Left ventricle myocardium superior (tissue), 1 donor: ENCODE measurements at regions not wholly inside any gene's neighbourhood (a gene's known extent, or its start where the extent isn't known, plus 50 kb on each side); places are given as distances from the start of the nearest gene placed in this dataset.

Source experiments
- ATAC-seq: fragments of 200-7000 bp; cut with Tn5 transposase; one replicate; pipeline ENCODE4 v1.9.1; 2020; ENCODE audit warnings: mild to moderate bottlenecking, moderate library complexity
- DNase-seq: peaks from one replicate; pipeline ENCODE4 v3.0.0-alpha.2; 2020
- intact Hi-C: fragments of 100-400 bp; cut with micrococcal nuclease; formaldehyde crosslinking; loops from one replicate; pipeline ENCODE4 v1.11.0; 2022
- donor health status: DM: no; HTN: yes; CAD: no; lungs with severe emphysema.

DNA sequence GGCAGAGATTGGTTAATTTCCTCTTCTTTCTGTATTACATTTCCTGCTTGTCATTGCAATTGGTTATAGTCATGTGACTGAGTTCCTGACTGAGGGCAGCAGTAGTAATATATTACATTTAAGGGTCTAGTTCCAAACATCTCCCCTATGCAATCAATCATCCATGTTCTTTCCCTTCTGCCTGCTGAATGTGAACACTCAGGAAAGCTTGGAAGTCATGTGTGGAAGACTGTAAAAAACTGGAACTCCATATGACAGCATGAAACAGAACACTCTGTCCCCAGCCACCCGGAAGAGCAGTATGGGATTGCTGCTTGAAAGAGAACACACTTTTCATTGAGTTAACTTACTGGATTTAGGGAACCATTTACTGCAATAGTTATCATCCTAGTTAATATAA, 459.7 kb upstream of the SEMA3A start:
- no peak for DNase-seq
- no peak for ATAC-seq
- intact Hi-C loops, result no loop called here

DNA sequence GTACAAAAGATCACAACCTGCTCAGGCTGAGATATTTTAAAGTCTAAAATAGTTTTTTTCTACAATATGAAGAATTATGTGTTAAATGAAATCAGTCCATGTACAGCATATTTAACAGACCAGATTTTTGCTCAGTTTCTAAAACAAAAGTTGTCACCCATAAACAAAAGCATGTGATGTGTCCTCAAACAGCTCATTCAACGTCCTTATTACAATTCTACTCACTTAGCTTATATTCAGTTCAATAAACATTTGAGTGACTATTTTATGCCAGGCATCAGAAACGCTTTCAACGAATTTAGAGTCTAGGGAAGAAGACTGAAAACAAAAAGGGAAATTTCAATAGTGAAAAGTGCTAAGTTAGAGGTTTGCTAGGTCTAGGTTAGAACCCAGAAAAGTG, 457.3 kb upstream of the SEMA3A start:
- intact Hi-C loops, result no loop called here
- ATAC-seq (no peak), DNase-seq (no peak)

DNA sequence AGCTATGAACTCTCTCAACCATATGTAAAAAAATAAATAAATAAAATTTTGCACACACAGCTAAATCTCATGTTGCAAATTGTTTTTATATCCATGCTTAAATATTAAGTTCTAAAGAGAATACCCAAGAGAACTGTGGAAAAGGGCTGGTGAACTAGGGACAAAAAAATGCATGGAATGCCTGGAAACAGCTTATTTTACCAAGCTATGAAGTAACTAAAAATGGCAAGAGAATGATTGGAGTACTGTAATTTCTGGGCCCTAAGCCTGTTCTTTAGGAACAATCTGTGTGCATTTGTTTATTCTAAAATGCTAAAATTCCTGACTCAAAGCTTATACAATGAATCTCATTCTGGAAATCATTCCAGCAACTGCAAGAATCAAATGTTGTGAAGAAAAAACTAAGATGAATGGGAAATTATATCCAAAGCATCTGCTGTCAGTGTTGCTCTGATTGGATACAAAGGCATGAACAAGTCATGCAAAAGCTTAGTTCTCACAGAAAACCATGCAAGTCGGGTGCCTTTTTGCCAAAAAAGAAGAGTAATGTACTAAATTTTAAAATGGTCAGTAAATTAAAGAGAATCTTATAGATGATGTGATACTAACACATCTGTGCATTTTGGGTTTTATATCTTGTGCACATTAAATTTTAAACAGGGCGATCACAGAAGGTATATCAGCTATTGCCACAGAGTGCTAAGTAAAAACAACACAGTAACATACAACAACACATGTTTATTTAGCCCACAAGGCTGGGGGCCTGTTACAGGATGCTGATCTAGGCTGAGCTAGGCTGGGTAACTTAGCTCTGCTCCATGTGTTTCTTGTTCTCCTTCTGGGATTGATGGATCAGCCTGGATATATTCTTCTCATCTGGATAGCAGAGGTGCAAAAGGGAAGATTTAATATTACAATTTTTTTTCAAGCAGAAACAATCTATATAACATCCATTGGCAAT, 453.5 kb upstream of the SEMA3A start:
- no peak for ATAC-seq
- intact Hi-C loops, result no loop called here
- no peak for DNase-seq

DNA sequence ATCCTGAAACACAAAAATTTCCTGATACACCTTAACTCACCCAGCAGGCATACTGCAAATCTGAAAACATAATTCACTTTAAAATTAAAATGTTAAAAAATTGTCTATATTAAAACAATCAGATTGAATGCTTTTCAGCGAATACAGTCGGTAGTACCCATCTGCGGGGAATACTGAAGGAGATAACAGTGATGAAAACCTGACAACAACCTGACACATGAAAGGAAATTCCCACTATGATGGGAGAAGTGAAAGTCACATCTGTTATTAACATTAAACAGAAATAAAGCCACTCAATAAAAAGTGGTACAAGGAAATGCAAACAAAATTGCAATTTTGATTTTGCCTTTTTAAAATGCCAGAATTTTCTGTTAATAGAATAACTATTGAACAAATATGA, 448.0 kb upstream of the SEMA3A start:
- ATAC-seq (no peak), DNase-seq (no peak)
- intact Hi-C loops, result no loop called here

DNA sequence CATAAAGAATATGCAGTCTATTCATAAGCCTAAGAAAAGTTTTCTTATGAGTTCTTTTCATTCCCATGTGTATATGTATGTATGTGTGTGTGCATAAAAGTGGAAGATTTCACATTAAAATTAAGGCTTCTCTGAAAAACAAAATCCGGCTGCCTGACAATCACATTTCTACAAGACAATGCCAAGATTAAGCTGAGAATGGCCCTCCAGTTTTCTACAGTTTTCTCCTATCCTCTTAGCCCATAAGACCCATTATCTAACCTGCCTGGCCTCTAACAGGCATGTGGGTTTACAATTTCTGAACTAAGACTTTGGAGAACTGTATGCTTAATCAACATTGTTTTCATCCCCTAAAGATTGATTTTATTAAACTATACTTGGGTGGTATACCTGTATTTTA, 446.0 kb upstream of the SEMA3A start:
- DNase-seq (no peak), ATAC-seq (no peak)
- intact Hi-C loops, result no loop called here

DNA sequence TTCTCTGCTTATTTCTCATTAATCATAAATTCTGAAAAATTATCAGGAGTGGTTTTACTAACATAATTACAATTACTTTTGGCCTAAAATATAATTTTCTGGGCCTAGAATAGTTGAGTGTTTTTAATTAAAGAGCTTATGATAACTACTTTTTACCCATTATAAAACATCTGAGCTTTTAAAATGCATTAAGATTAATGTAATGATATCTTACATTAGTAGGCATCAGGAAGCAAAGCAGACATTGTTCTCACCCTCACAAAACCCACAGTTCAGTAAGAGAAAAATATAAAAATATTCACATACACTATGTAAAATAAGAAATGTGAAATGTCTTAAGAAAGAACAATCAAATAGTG, 443.7 kb upstream of the SEMA3A start:
- no peak for ATAC-seq
- intact Hi-C loops, result no loop called here
- no peak for DNase-seq

DNA sequence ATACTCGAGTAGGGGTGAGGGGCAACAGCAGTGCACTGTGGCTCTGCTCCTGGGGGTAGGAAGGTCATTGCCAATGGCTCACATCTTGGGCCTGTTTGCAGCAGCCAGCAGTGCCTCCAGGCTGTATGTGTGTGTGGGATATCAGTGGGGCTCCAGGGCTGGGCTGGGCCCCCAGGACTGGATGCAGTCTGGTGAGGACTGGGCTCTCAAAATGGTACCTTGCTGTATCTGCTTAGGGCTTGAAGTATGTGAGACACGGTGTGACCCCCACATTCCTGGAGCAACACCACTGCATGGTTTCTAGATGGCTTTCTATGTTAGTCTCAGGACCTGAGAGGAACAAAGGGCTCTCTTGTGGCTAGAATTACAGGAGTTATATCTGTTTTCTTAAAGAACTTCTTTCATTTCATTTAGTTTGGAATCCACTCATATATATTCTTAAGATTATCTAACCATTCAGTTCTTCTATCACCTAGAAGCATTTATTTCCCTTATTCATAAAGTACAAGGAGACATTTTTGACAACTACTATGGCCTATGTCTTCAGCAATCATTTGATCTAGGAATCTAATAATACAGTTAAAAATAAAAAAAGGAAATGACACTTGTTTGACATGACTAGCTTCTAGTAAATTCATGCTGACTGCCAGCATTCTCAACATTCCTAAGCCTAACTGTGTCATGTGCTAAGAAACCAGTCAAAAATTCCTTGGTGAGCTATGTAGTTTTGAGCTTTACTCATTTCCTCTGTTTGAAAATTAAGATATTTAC, 443.2 kb upstream of the SEMA3A start:
- ATAC-seq (no peak), DNase-seq (no peak)
- intact Hi-C loops, result no loop called here

DNA sequence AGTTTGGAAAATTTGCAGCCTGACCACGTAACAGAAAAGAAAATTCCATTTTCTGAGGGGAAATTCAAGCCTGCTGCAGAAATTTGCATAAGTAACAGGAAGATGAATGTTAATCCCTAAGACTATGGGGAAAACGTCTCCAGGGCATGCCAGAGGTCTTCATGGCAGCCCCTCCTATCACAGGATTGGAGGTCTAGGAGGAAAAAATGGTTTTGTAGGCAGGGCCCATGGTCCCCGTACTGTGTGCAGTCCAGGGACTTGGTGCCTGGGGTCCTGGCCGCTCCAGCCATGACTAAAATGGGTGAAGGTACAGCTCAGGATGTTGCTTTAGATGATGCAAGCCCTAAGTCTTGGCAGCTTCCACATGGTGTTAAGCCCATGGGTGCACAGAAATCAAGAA, 437.3 kb upstream of the SEMA3A start:
- no peak for ATAC-seq

DNA sequence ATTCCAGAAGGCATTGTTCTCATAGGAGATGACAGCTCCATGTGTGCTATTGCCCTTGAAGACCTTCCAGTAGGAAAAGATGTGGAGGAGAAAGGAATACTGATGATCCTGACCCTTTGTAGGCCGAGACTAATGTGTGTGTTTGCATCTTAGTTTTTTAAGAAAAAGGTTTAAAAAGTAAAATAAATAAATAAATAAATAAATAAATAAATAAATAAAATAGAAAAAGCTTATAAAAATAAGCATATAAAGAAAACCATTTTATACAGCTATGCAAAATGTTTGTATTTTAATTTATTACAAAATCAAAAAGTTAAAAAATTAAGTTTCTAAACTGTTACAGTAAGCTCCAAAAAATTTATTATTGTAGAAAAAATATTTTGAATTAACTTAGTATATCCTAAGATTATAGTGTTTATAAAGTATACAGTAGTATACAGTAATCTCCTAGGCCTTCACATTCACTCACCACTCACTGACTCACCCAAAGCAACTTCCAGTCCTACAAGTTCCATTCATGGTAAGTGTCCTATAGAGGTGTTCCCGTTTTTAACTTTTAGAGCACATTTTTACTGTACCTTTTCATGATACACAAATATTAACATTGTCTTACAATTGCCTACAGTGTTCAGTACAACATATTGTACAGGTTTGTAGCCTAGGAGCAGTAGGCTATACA, 435.2 kb upstream of the SEMA3A start:
- intact Hi-C loops, result no loop called here
- ATAC-seq (no peak), DNase-seq (no peak)

More for the DNA sequence above, 437.3 kb upstream of the SEMA3A start:
- DNase-seq, result no peak
- intact Hi-C loops, result no loop called here

DNA sequence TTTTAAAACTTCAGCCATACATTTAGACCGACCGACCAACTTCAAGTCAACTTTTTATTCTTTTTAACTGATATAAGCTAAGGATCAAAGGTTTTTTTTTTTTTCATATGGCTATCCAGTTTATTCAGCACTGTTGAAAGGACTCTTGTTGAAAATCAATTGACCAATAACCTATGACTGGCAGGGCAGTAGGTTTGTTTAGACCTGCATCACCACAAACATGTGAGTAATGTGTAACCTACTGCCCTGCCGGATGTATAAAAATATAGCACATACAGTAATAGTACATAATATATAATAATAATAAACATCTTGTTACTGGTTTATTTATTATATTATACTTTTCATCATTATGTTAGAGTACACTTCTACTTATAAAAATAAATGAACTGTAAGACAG, 434.6 kb upstream of the SEMA3A start:
- intact Hi-C loops, result no loop called here
- no peak for DNase-seq
- no peak for ATAC-seq

DNA sequence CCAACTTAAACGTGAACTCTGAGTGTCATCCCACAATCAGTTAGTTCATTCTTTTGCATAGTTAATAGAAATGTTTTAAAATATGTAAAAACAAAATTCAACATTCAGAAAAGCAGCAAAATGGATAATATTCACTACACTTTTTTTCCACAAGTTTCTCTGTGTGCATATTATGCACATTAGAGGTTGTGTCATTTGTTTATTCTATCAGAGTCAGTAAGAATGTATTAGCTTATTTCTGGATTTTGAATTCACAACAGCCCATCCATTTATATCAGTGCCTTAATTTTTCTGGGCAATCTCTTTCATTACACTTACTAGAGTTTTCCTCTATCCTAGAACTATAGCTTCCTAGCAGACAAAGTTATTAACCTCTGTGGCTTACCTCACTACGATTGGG, 432.7 kb upstream of the SEMA3A start:
- ATAC-seq (no peak), DNase-seq (no peak)
- intact Hi-C loops, result no loop called here

DNA sequence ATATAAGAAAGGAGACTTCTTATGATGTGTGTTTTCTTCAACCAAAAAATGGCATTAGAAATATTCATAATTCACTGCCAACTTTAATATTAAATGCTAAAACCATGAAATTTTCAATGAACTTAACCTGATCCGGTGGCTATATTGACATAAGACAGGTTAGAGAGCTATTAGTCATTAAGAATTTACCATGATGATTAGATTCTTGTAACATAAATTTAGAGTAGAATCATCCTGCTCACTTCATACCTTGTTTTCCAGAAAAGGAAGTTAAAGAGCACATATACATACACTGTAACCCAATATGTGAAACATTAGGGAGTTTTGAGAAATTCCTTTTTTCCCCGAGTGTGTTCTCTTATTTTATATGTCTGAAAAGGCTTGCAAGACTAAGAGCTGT, 430.3 kb upstream of the SEMA3A start:
- no peak for DNase-seq
- intact Hi-C loops, result no loop called here
- no peak for ATAC-seq

DNA sequence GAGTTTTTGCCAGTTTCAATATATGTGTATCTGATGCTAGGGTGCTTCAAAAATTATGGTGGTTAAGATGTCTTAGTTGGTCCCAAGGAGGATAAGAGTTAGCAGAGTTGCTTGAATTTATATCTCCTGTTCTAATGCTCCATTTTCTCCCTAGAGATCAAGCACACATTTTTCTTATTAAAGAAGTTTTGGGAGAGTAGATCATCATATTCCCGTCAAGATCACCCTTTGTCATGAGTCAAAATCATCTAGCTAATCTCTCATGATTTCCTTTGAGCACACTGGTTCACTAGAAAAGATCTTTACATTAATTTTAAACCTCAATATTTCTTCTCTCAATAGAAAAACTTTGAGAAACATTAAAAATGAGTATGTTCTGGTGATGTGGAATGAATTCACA, 429.9 kb upstream of the SEMA3A start:
- ATAC-seq (no peak), DNase-seq (no peak)
- intact Hi-C loops, result no loop called here

DNA sequence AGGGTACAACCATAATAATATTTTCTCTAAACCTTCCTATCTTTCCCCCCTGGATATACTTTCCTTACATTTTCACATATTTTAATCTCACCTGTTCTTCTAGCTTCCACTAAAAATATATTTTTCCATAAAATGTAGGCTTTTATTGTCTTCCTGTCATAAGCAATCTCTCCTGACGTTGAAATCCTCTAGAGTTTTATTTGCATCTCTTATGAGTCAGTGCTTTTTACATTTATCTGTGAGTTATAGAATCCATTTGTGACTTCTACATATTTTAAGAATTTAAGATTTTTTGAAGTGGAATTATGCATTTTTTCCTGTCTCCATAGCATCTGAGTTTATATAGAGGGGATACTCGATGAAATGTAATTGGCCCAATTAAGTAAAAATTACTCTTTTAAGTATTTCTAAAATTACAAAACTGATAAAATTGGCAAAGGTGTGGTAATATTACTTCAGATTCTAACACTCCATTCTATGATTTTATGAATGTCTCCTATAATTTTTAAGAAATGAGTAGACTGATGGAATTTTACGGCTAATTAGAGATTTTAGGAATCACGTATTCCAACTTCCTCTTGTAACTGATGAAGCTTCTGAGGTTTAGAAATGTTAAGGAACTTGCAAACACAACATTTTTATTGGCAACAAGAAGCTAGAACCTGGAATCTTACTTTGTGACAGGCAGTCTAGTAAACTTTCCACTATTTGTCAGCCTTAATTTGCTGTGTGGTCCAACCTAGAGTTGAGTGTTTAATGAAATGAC, 422.9 kb upstream of the SEMA3A start:
- no peak for DNase-seq
- ATAC-seq, result no peak
- intact Hi-C loops, result no loop called here

DNA sequence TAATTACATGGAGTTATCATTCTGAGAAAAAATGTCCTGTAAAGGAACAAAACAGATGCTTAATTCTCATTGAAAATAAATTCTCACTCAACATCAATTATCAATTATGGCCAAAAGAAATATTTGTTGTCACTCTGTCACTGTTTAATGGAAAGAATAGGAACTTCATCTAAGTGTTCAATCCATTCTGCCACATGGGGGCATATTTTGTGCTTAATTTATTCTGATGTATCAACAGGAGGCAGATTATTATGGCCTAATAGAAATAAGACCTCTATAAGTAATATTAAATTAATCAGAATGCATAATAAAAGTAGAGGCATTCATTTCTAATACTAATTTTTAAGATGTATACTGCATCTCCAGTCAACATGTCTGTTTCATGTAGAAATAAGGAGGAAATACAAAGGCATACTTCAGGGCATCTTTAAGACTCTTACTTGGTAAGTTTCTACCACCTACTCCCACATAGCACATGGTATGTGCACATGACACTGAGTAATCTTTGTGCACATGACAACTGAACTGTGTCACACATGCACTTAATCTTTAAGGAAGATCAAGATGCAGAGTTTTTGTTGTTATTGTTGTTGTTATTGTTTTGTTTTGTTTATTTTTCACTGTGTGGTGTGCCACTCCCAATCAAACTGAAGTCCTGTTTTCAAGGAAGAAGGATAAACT, 420.4 kb upstream of the SEMA3A start:
- no peak for ATAC-seq
- intact Hi-C loops, result no loop called here
- DNase-seq, result no peak

DNA sequence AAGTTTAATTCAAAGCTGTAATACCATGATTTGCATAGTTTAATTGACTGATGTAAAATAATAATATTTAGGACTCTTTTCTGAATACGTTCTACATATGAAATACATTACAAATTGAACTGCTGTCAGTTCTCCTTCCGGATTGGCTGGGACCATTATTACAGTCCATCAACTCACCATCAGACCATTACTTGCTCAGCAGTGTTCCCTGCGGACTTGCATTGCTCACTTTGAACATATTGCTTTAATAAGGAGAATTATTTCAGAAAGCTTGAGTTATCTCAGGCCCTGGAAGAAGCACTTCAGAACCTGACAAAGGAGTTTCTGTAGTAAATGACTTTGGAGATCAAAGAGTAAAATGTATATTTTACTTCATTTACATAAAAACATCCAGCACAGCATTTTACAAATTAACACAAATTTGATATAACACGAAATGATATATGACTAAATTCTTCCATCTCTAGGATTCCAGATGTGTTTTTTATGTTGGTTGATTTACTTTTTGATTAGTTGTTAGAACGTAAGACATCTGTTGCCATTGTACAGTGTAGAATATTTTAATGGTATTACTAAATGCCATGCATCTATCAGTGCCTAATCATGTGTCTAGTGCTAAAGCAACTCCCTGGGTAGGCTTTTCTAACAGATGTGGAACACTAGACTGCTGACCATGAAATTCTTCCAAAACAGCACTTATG, 418.5 kb upstream of the SEMA3A start:
- intact Hi-C loops, result no loop called here
- ATAC-seq, result no peak
- DNase-seq, result no peak

DNA sequence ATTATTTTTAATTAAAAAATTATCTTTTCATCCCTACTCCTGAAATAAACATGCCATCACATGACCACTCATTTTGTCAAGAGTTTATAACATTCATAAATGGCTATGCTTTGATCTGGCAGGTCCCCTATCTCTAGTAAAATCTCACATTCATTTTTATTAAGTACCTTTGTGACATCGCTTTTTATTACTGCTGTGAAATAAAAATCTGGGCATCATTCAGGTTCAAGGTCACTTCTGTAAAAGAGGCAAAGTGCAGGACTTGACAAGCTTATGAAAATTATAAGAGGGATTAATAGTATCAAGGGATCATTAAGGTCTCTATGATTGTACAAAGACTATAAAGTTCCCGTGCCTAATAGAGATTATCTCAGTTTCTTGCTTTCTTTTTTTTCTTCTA, 416.8 kb upstream of the SEMA3A start:
- ATAC-seq, result no peak
- no peak for DNase-seq
- intact Hi-C loops, result no loop called here

DNA sequence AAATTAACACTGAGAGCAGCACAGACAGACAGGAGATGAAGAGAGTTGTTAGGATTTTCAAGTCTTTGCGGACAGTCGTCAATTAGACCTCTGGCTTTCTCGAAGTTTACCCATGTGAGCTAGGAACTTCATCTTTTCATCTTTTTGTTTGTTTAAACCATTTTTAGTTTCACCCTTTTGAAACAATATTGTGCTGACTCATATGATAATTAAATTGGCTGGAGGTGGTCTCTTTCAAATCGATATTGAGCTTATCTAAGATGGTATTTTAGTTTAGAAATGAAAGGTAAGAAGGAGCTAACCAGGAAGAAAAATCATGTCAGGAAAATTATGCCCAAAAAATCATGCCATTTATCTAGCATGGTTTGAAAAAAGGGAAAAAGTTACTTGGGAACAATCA, 415.8 kb upstream of the SEMA3A start:
- ATAC-seq, result no peak
- intact Hi-C loops, result no loop called here

More for the DNA sequence above, 415.8 kb upstream of the SEMA3A start:
- no peak for DNase-seq
